ENCODE measurements at regions not wholly inside any gene's neighbourhood (a gene's known extent, or its start where the extent isn't known, plus 50 kb on each side); places are given as distances from the start of the nearest gene placed in this dataset.
A peak's percentile ranks its signal among the peaks of the same experiment; 100 is the strongest.

DNA sequence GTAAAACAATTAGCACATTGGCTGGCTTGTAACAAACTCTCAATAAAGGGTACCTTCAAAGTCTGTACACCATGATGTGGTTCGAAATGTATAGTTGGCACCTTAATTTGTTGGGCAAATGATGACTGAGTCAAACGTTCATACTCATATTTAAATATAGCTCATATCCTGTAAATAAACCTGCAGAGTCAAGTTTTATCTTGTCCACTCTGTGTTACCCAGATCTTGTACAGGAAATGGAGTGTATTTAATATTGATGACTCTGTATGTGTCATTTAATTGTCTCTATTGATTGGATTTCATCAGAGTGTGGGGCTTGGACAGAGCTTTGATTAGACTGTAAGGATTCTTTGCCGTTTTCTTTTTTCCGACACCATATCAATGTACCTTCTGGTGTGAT, 805.6 kb upstream of the ZEB2 start:
- peak; percentile 7 for DNase-seq

DNA sequence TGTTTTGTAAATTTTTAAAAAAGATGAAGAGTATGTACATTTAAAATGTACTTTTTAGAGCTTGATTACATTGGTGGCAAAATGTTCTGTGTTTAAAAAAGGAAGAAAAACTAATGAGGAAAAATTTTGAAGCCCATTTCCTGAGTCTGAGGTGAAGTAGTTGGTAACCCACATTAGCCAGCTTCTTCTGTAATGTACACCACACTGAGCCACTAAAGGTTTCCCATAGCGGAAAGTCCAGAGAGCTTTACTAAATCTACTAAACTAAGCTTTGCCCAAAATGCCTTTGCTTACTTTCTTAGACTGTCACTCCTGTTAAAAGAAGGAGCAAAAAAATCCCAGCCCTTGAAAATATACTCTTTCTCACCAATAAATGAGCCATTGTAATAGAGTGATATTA, 804.8 kb upstream of the ZEB2 start:
- DNase-seq: no peak

DNA sequence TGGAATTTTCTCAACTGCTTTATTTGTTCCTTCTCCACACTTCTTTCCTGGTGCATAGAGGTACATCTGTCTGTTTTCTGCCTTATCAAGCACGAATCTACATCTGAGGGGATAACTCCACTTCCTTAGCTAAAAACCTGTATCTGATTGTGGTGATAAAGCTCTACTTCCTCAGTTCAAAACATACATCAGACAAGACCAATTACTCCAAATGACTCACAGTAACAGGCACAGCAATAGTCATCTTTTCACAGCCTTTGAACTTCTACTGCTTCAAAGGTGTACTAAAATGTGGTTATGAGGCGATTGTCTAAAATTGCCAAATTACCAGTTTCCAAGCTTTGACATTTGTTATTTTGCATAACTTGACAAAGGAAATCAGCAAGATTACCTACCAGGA, 803.6 kb upstream of the ZEB2 start:
- no peak for DNase-seq

DNA sequence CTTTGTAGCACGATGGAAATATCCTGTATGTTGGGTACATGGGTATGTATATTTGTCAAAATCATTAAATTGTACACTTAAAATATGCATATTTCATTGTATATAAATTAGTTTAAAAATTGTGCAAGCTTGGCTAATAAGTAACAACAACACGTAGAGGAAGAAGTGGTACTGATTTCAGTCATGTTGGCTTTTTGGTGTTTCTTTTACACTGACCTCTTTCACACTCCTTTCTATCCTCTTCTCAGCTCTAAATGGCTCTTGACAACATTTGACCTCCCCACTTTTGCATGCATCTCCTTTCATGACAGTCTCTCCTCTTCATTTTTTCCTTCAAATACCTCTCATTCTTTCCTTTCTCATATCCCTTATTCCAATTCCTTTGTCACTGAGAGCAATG, 801.4 kb upstream of the ZEB2 start:
- no peak for DNase-seq

DNA sequence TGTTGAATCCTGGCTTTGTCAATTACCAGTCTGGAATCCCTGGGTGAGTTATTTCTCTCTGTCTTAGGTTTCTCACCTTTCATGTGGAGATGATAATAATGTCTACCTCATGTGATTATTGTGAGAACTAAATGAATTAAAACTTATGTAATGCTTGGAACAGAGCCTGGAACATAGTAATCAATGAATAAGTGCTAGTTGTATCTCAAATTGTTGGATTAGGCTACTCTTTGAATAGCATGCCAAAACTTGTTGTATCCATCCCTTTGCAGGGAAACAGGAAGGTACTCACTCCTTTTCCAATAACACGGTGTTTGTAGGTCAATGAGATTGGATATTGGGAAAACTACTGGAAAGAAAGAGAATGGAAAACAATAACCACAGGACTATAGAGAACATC, 796.6 kb upstream of the ZEB2 start:
- DNase-seq: no peak

DNA sequence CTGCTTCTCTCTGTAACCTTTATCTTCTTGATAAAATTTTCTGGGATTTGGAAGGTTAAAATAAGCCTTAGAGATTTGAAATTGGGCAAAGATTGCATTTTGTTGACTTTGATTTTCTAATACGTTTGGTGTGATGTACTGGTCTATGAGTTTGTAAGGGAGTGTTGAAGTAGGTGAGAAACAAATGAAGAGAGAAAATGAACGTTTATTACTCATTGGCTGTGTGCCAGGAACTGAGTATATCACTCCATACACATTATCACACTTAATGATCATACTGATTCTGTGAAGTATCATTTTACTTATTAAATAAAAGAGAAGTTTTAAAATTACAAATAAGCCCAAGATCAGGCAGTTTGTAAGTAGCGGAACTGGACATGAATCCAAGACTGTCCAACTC, 795.1 kb upstream of the ZEB2 start:
- no peak for DNase-seq

DNA sequence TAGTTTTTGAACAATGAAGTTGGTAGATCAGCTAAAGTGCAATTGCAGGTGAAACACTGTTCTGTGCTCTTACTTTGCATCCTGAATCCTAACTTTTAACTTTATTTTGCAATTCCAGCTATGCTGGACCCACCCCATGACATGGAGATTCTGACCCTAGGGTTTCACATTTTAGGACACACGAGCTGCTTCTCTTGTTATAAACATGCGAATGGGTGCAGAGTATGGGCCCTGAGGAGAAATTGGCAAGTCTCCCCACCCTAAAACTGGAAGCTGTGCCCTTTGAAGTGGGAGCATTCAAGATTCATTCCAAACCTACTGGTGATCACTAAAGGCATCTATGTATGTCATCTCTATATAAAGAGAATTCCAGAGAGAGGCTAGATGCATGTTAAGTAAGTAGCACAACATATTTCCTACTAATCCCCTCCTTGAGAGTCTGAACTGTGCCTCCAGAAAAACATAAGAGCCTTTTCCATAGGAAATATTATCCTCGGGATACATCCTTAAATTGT, 794.3 kb upstream of the ZEB2 start:
- DNase-seq: no peak

DNA sequence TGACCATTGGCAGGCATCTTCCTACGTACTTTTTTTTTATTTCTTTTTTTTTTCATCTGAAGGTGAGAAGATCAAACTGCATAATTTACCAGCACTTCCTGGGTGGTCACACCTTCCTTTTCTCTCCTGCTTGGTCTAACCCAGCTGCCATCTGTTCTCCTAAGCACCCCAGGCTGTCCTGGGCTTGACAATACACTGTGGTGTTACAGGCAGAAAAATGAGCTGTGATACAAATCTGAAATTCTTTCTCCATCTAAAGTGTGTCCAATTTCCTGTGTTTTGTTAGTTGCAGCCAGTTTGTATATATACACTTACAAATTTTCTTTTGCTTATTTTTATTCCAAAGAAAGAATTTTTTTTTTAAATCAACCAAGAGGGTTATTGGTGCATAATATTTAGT, 786.0 kb upstream of the ZEB2 start:
- DNase-seq: no peak

DNA sequence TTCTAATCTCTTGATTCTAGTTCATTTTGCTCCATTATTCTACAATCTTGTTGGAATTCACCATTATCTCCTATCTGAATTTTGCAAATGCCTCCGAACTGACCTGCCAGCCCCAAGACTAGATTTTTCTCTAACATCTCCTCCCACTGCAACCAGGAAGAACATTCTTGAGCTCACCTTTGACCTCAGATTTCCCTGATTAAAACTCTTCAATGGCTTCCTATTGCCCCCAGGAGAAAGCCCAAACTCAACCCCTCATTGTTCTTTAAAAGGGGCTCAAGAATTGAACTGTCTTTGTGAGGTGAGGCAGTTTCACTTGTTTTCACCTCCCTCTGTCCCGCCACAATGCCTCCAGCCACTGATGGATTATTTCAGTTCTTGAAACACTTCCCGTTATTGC, 784.6 kb upstream of the ZEB2 start:
- DNase-seq: no peak

DNA sequence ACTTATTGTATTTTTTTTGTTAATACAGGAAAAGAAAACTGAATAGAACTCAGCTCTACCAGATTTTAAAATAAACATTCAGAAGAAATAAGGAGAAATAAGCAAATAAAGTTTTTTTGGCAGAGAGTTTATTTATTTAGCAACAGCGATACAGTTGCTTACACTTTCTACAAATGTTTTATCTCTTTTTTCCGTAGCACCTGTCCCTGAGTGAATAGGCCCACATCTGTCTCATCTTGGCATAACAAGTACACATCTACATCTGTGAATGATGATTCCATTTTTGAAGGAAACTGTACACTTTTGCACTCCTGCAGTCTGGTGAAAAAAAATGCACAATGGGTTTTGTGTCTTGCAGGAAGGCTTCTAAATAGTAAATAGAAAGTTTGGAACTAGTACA, 783.6 kb upstream of the ZEB2 start:
- DNase-seq: no peak

DNA sequence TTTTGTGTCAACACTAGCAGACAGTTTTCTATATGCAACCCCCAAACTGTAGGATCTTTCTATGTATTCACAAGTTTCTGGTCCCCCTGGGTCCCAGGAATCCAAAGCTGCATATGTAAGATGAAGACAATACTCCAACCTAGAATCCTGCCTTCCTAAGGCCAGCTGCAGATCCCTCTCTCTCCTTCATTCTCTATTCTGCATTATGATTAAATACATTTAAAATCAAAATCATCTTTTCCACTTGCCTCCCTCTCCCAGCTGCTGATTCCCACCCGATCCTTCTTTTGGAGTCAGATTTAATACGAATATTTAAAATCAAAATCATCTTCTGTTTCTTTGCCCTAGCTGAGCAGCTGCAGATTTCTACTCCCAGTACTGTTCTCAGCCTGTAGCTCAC, 783.0 kb upstream of the ZEB2 start:
- no peak for DNase-seq

DNA sequence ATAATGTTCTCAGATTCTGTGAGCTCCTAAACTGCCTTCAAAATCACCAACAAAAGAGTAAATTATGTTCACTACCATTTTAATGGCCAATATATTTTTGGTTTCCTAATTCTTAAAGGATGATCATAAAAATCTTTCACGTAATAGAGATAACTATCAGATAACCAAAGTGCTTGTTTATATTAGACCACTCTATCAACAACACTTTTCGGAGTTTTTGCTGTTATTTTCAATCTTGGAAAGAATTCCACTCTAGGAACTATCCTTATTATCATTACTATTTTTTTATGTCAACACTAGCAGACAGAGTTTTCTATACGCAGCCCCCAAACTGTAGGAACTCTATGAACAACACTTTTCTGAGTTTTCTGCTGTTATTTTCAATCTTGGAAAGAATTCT, 782.5 kb upstream of the ZEB2 start:
- no peak for DNase-seq

DNA sequence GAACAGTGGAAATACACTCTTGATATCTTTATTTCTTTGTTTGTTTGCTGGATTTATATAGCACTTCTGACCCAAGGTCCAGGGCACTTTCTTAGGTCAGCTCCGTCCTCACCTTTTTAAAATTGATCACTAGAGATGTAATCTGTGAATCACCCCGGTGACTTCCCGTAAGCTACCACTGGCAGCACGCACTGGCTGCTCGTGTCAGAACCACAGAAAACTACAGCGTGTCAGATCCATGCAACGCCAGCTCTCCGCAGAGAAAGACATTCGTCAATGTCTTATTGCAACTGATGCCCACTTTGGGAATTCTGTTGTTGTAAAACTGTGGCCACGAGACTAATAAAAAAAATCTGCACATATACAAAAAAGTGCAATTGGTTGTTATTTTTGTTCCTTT, 779.4 kb upstream of the ZEB2 start:
- DNase-seq: no peak

DNA sequence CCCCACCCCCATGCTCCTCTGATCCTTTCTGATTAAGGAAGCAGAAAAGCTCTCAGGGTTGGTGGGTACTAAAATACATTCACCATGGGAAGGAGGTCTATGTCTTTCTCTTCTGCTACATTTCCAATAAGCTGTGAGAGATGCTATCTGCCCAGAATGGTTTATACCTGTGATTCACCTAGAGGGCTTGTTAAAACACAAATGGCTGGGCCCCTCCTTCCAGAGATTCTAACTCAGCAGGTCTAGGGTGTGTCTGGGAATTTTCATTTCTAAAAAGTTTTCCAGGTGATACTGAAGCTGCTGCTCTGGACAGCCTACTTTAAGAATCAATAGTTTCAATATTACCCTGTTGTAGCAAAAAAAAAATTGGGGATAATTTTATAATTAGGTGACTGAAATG, 772.2 kb upstream of the ZEB2 start:
- DNase-seq: no peak

DNA sequence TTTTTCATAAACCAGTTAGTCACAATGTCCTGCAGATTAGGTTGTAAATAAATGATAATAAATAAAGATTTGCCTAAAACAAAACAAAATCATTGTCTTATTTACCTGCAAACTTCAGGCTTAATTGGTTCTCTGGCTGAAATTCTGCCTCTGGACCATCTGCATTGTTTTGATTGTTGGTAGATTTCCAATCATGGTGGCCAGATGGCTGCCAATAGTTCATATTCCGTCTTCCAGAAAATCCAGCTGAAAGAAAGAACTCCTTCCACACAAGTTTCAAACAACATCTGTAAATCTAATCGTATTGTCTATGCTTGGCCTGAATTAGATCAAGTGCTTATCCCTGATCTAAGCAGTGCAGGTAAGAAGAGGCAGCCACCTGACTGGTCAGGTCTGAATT, 771.1 kb upstream of the ZEB2 start:
- DNase-seq: no peak

DNA sequence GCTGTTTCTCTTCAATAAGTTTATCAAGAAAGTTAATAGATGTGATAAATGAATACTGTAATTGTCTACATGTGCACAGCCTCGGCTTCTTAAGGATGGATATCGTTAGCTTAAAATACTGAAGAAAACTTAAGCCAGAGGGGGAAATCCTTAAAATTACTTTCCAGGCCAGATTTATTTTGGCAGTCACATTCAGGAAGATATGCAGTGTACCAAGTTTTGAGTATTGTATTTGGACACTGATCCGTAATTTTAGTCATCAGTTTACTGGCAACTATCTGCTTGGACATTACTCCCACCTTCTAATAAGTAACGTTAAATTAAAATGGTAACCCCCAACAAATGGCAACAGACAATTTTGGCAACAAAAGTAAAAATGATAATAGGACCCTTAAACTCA, 770.0 kb upstream of the ZEB2 start:
- no peak for DNase-seq

DNA sequence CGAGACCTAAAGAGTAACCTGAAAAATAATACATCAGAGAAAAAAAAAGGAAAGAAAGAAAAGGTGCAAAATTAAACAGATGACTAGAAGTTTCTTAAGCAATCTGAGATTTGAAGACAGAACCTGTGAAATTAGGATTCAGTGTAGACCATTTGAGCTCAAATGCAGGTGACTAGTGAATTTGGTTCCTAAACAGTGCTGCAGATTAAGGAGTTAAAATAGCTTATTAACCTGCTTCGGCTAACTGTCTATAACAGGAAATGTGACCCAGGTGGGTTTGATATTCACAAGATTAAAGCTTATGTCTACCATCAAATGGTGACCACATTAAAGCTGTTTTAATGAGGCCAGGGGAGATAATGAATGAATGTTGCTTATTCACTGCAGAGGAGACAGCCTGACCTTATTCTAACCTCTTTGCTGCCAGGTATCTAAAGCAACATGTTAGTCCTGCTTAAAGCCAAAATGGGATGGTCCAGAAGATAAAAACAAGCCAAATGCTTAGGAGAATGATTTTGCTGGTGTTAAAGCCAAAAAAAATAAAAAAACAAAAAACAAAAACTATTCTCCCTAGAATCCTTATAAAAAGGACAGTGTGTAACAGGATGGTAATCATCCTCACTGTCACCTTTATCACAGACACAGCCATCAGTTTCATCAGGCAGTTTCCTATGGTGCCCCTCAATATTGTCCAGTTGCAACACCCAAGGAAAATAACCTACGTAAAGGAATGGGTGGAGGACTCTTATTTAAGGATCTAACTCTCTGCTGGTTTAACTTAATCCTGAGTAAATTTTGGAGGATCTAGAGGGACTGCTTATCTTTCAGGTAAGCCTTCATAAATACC, 769.0 kb upstream of the ZEB2 start:
- no peak for DNase-seq

DNA sequence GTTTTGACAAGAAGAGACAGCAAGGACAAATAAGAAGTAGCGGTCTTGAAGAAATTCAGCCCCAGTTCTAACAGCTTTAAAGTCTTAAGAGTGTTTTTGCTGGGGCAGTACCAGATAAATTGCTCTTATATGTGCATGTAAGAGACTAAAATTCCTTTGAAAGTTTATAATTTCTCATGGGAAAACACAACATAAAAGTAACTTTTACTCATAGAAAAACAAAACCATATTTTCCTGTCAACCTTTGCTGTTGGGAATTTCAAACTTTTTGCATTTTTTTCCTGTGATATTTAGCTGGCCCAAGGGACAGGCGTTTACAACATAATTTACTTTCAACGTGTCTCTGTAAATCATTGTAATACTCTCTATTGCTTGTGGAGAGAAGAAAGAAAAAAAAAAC, 767.8 kb upstream of the ZEB2 start:
- DNase-seq: peak; percentile 24

DNA sequence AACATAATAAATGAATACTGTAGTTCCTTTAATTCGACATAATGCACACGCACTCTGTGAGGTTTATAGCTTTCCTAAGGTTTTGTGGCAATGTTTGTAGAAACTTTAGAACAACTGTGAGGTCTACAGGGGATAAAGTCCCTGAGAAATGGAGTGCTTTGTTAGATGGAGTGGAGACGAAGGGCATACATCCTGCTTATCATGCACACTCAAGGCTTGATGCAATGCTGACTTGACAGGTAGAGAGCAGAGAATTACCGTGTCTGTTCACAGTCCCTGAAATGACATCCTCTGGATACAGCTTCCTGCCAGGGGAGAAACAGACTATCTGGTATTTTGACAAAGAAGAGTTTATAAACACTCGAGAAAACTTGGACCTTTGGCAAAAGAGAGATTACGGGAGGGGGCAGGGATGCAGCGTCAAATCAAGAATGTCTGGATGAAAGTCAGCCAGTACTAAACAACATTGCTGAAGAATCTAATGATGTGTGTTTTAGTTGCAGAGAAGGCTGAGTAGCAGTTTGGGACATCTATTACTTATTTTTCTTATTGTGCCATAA, 766.9 kb upstream of the ZEB2 start:
- DNase-seq: peak; percentile 41

DNA sequence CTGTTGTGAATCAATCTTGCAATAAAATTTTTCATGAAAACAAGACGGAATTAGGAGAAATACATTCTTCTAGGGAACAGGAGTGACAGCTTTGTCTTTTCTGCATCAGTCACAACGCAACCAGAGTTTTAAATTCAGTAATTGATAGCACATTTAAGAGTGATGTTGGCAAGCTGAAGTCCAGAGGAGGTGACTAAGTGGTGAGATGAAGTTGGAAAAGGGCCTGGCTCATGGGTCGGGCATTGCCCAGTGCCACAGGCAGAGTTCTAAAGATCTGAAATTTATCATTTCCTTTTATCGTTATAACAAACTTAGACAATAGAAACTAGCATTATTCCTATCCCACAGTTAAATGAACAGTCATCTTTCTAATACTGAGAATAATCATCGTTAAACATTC, 764.6 kb upstream of the ZEB2 start:
- DNase-seq: no peak

DNA sequence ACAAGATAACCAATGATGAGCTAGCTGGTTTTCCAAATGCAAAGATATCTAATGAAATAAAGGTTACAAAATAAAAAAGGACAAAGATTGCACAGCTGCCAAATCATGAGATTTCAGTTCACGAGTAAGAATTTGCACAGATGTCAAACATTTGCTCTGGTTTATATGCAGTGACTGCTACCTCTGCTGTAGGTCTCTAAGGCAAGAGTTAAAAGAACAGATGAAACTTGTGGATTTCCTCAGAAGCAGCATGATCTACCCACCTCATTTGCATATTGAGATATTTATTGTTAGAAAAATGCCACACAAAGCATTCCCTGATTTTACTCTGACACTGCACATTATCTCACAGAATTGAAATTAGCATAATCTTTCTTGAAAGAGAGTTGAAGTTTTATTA, 763.2 kb upstream of the ZEB2 start:
- DNase-seq: no peak

DNA sequence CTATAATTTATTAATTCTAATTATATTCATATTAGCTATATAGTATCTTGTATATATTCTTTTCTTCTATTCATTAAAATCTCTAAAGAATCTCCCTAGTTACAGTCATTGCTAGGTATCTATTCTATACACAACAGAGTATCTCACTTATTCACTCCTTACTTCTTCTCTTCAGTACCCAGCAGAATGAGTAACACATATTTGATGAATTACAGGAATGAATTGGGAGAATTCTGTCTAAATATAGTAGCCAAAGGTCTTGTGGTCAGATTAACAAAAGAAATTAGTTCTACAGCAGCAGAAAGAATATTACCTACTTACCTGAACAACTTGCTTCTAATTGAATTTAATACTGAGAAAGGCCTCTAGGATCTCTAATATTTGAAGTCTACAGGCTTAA, 758.0 kb upstream of the ZEB2 start:
- no peak for DNase-seq

DNA sequence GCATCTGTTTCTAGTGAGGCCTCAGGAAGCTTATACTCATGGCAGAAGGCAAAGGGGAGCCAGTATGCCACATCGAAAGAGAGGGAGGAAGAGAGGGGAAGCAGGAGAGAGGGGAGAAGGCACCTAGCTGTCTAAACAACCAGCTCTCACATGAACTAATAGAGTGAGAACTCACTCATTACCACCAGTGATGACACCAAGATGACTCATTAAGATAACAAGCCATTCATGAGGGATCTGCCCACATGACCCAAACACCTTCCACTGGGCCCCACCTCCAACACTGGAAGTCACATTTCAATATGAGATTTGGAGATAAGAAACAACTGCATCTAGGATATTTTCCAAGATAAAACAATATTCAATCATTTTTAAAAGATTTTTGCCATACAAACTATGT, 753.9 kb upstream of the ZEB2 start:
- no peak for DNase-seq

DNA sequence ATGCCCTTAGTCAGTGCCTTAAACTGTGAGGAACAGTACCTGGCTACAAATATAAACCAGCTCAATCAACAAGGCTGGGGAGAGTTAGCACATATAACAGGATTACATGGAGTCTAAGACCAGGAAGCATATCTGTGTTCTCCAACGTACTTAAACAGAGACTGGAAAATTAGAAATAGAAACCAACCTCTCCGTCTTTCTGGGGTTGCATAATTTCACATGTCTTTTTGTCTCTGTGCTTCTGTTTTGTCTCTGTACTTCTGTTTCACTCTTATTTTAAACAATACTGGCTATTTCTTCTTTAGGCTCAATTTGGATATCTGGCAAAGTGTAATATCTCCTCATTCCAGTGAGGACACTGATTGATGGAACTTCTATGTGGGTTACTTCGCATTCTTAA, 749.0 kb upstream of the ZEB2 start:
- no peak for DNase-seq

DNA sequence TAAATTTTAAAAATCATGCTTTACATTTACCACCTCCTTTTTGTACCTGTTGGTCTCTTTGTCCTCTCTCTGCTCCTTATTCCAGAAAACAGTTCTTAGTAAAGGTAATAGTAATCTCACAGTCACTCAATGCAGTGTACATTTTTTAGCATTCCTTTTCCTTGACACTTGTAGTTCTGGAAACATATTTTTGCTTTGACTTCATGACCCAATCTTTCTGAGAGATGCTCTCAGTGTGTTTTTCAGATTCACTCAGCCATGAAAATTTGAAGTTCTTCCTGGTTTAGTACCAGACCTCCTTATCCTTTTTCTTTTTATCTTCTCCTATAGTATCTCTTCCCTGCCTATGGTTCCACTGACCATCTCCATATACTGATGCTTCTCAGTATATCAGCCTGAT, 747.5 kb upstream of the ZEB2 start:
- no peak for DNase-seq
